SW 1271 (cell line): ENCODE measurements at regions not wholly inside any gene's neighbourhood (a gene's known extent, or its start where the extent isn't known, plus 50 kb on each side); places are given as distances from the start of the nearest gene placed in this dataset.
A peak's percentile ranks its signal among the peaks of the same experiment; 100 is the strongest.

Experiments
- DNase-seq, 2 experiments: peaks; one replicate each; lab custom pipeline; 2025; lab: John Stamatoyannopoulos, UW

DNA sequence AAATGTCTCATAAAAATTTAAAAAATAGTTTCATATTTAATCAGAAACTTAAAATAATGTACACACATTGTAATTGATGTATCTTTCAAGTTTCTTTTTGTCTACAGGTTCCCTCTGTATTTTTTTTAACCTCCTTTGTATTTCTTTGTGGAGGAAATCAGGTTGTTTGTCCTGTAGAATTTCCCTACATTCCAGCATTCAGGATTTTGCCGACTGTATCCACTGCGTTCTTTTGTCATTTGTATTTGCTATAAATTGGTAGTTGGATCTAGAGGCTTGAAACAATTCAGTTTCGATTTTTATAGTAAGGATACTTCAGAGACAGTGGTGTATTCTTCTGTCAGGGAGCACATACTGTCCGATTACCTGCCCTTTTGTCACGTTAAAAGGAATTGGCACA is 367.2 kb downstream of the SOX2 start:
- DNase-seq, result no peak

DNA sequence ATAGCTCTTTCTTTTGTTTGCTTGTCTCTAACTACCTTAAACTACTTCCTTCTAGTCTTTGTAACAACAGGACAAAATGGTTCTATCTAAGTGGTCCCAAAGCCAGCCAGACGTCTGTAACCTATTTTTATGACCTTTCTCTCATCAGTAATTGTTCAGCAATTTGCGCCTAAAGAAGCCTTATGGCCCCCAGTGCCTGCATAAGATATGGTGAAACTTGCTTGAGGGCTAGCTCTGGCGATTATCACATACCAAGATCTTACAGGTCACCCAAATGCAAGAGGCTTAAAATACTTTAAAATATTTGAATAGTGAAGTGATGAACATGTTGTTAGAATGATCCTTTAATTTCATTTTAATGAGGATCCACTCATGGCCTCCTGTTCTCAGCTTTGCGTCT is 369.4 kb downstream of the SOX2 start:
- no peak for DNase-seq

DNA sequence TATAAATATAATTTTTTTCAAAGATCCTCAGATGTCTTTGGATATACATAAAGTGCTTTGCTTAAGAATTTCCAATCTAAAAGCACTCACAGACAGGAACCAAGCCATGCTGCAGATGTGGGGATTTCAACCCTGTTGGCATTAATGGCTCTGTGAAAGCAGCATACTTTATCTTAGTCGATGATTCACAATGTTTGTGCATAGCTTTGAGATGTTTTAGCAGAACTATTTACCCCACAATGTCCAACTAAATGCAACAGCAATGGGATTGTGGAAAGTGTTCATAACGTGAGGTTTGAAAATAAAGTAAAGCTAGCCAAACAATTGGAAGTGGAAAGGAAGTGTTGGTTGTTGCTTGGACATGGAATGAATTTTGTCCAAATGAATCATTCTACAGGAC is 371.4 kb downstream of the SOX2 start:
- DNase-seq, result no peak

DNA sequence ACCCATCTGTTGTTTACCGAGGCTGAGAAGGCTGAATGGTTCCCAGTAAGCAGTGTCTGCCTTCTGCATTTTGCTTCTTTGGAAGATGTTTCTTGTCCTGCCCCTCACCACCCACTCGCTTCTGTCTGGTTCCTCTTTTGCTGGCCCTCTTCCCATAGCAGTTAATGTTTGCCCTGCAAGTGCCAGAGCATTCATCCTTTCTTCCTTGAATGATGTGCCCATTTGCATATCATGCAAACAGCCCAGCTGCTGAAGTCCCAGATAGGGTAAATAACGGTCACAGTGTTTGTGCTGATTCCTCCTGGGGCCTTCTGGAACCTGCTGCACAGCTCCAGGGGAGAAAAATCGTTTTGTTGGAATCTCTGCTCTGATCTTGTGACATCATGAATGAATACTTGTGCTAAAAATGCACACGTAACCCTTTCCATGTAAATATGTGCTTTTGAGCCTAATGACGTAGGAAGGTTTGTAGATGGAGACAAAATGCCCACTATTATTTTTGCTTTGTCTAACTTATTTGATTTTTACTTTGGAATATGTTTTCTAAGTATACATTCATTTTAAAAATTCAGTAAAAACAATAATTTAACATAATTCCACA is 381.0 kb downstream of the SOX2 start:
- DNase-seq, result no peak

DNA sequence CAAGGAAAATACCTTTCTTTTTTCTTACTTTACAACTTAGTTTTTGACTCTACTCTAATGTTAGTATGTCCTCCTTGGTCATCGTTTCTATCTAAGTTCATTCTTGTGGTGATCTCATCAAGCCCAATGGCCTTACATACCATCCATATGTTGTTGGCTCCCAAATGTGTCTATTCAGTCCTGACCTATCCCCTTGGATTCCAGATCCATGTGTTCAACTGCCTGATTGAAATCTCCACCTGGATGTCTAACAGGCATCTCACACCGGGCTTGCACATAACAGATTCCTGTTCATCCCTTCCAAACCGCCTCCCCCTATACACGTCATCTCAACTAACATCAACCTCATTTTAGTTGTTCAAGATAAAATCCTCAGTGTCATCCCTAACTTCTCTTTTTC is 382.6 kb downstream of the SOX2 start:
- DNase-seq, result no peak

DNA sequence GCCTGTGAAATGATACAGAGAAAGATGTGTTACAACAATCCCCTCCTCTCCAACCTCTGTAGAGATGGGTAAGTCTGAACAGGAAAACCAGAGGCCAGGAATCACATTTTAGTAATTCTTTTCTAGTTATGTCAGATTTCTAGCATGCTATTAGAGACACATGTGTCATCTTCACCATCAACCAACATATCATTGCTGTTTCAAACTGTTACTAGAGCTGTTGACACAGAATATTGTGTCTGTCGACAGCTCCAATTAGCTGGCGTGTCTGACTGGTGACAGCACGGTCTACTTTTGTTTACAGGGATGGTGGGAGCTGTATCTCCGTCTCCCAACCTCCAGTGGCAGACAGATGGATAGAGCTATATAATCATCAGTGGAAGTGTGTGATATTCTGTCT is 393.2 kb downstream of the SOX2 start:
- no peak for DNase-seq

DNA sequence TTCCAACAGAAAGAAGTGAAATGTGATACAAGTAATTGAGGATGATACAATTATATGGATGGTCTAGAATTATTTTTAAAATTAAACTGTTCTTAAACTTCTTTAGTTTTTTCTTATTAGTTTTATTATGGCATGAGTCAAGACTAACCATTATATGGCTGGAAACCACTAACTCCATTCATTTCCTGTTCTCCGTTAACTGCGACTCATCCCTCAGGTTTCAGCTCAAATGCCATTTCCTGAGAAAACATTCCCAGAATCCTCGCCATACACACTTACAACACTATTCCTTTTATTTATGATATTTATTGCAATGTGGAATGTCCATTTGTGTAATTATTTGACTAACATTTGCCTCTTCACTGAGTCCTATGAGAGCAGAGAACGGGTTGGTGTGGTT is 394.1 kb downstream of the SOX2 start:
- peak in 1 of 2 experiments; percentile 42 for DNase-seq

GRCh38 chr3:182108371-182108770 is 396.6 kb downstream of the SOX2 start:
- DNase-seq, result no peak

GRCh38 chr3:182111967-182112366 is 400.2 kb downstream of the SOX2 start:
- DNase-seq, result no peak

- DNase-seq, result no peak
Observed at GRCh38 chr3:182115328-182116015, 403.7 kb downstream of the SOX2 start.

DNA sequence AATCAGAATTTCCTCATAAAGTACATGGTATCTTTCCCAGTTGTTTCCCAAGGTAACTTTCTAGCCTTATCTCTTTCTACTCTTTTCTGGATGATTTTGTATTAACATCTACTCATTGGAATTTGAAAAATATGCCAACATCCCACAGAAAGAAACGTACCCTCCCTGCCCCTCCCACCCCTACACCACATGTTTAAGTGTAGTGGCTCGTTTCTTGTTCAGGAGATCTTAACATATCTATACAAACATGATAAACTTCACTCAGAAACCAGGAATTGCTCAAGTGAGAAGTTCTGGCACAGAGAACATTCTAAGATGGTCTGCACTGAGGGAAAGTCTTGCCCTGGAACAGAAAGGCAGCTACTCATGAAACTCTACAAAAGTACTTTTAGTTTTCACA is 404.7 kb downstream of the SOX2 start:
- no peak for DNase-seq

GRCh38 chr3:182117131-182117530 is 405.4 kb downstream of the SOX2 start:
- no peak for DNase-seq

- DNase-seq, result no peak
Observed at GRCh38 chr3:182117583-182117982, 405.9 kb downstream of the SOX2 start.

- DNase-seq, result peak in 1 of 2 experiments; percentile 48
Observed at GRCh38 chr3:182118066-182118465, 406.3 kb downstream of the SOX2 start.

- no peak for DNase-seq
Observed at GRCh38 chr3:182121401-182121800, 409.7 kb downstream of the SOX2 start.

DNA sequence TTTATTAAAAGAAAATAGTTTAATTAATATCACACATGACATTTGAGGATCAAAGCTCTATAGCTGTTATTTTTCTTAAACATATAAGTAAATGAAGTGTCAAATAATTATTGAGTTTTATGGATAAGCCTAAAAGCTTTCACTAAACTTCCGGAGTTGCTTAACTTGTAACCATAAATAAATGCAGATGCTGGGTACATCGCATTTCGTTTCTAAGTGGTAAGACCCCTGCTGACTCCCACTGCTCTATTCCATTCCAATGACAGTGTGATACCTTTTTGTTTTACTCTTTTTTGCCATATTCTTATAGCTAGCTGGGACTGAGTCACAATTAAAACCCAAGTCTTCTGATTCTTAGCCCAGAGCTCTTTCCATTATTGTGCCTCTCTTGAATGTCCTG is 411.1 kb downstream of the SOX2 start:
- DNase-seq, result no peak

- no peak for DNase-seq
Observed at GRCh38 chr3:182124187-182124586, 412.5 kb downstream of the SOX2 start.

- DNase-seq, result no peak
Observed at GRCh38 chr3:182124716-182125115, 413.0 kb downstream of the SOX2 start.

- no peak for DNase-seq
Observed at GRCh38 chr3:182129740-182130139, 418.0 kb downstream of the SOX2 start.

DNA sequence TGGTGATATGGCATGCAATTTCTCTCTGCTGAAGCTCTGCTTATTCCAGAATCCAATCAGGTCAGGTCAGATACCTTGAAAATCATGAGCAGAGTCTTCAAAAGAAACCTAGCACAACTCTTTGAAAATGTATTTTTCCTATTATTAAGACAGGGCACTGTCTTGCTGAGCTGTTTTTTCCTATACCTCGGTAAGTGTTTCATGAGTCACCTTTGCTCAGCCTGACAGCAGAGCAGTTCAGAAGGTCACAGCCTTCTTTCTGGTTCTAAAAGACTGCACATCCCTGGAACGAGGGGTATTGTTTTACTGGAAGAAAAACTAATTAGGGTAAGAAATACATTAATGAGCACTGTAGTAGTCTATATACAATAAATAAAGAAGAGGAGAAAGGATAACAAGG is 422.0 kb downstream of the SOX2 start:
- no peak for DNase-seq

GRCh38 chr3:182135056-182135455 is 423.3 kb downstream of the SOX2 start:
- no peak for DNase-seq

DNA sequence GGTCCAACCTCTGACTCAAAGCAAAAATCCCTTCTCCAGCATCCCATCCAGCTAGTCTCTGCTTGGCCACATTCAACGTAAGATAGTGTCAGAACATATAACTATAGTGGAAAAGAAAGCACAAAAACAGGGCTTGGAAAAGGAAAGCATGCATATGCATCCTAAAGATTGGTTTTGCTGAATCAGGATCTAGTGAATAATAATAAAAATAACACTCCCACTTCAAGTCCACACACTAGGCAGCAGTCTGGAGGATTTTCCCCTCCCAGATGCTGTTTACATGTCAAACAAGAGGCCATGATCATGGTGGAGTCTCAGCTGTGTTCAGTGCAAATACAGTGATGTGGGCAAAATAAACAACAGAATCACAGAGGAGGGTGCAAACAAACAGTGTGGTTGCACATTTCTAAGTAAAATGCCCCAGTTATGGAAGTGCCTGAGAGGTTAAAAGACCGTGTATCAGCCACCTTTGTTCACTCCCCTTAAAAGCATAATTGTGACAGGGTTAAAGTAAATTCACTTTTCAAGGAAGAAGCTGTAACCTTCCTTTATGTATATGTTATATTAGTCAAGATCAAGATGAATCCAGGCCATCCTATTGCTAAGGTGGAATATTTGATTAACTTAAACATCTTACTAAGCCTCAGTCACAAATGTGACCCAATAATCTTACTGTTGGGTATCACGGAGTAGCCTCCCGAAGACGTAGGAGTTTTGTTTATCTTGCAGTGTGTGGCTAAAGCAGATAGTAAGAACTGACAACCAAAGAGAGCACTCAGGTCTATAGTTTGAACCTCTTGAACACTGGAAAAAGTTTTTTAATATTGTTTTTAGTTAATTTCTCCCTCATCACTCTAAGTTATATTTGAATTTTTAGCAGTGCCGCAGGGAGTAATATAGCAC is 424.5 kb downstream of the SOX2 start:
- no peak for DNase-seq

DNA sequence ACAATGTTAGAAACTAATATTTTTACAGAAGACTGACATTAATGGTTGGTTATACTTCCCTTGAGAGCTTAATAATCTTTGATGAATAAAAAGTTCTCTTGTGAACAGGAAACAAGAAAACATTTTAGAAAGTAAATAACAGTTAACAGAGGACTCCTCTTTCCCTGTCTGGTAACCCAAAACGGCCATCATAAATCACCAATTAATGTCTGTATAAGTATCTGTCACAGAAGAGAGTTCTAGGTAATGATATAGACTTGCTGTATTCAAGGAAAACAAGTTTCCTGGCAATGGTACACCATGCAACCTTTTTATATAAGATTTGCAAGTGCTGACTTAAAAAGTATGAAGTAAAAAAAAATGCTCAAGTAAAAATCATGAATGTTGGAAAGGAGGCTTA is 426.7 kb downstream of the SOX2 start:
- no peak for DNase-seq
